NCI-H460 (cell line): ENCODE measurements at regions not wholly inside any gene's neighbourhood (a gene's known extent, or its start where the extent isn't known, plus 50 kb on each side); places are given as distances from the start of the nearest gene placed in this dataset.

Experiments
- DNase-seq: peaks from one replicate; pipeline ENCODE4 v3.0.0-alpha.2; 2016; ENCODE audit warnings: low read depth; ENCODE audit errors: extremely low read depth

DNA sequence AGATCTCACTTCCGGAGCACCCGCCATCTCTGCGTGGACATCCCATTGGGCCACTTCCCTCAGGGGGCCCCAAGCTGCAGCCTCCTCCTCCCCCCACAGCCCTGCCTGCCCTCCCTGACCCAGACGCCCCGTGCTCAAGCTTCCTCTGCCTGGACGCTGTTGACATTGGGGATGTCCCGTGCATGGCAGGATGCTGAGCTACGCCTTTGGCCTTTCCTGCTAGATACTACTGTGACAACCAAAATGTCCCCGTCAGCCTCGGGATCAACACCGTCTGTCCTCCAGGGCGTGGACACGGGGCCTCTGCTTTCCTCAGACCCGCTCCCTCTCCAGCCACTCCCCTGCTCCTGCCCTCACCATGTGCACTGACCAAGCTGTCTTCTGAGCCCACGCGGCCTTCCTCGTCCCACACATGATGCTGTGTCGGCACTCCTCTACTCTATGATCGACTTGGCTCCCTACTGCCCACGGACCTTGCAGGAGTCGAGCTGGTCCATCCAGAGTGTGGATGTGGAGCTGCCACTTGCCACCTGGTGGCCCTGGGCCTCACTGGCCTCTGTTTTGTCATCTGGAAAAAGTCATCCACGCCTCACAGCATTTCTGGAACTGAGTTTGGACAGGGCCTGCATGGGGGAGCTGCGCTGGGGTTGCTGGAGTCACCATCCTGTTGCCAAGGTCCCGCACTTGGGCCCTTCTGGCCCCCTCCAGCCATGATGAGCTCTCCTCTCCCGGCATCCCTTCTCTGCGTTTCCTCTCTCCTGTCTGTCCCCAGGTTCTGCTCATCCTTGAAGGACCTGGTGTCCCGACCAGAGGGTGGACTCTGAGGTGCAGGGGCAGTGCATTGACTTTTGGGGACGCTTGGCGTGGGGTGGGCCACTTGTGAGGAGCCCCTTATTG, 221.7 kb upstream of the CIBAR2 start:
- no peak for DNase-seq

DNA sequence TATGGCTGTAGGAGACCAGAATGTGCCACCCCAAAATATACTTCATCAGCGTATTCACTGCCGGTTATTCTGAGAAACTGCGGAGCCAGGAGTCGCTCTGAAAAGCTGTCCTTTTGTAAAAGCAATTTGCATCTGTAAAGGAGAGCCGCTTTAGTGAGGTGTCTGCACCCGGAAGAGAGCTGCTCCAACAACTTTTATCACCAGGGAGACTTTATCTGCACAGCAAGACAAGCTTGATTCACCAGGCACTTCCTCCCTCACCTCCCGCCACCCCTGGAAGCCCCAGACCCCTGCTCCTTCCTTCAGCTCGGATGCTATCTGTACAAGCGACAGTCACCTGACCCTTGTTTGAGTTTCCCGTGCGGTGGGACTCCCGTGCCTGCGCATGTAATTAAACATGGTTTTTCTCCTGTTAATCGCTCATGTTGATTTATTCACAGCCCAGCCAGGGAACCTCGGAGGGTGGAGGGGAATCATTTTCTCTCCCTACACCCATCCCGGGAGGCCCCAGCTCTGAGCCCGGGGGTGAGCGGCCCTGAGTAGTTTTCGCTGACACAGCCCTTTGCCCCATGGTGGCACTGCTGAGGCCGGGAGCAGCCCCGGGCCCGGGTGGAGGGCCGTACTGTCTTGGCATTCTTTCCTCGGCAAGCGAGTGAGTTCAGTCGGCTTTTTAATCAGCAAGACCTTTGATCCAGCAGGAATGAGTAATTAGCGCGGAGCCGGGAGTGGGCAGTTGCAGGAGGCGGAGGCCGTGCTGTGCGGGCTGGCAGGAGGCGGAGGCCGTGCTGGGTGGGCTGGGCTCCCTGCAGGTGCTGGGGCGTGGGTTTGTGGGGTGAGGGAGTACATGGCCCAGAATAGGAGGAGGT, 222.7 kb upstream of the CIBAR2 start:
- DNase-seq: no peak

- DNase-seq: no peak
These were observed 223.6 kb upstream of the CIBAR2 start for GRCh38 chr16:85335584-85336491.

GRCh38 chr16:85337910-85338637, 225.8 kb upstream of the CIBAR2 start:
- no peak for DNase-seq

- no peak for DNase-seq
These were observed 226.3 kb upstream of the CIBAR2 start for GRCh38 chr16:85338638-85338982.

DNA sequence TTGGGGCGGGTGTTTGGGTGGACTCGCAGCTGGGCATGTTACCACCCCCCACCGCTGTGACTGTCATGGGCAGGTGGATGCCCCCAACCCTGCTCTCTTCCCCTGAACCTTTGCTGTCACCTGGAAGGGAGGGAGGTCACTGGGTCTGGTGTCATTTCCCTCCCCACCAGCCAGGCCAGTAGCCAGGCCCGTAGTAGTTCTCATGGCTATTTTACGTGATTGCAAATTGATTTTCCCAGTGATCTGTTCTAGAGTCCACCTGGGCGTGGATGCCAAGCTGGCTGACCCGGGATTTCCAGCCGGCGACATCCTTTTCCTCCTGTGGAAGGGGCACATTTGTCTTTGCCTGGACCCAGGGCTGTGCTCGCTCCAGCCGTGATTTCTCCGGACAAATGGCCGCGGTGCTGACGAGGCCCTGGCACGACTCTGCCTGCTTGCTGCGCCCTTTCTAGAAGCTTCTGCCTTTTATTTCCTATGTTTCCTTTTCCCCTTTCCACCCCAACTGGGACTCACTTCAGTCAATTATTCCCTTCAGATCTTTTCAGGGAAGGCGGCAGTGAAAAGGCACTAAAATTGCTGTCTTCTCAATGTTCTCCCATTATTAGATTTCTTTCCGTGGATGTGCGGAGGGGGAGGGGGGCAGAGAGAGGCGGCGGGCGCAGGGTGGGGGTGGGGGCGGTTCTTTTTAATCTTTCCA, 226.9 kb upstream of the CIBAR2 start:
- no peak for DNase-seq

GRCh38 chr16:85341972-85342695, 229.9 kb upstream of the CIBAR2 start:
- DNase-seq: no peak

DNA sequence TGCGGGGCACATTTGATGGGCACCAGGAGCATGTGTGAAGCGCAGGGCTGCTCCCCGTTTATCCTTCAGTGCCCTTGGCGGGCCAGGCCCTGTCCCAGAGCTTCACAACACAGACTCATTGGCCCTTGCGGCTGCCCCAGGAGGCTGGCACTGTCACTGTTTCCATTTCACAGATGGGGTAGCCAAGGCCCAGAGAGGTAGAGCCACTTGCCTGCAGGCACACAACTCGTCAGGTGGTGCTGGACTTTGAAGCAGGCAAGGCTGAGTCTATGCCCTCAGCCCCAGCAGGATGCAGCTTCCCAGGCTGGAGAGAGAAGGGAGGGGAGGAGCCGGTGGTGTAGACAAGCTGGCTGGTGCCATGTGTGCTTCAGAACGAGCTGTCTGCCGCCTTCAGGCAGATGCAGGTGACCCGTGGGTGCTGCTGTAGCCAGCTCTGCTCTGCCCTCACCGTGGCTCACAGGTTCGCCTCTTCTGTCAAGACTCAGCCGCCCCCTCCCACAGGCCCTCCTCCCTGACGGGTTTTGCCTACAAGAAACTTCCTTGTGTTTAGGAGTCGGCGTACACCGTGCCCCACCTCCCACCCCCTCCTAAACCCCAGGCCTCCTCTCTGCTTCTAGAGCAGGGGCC, 232.3 kb upstream of the CIBAR2 start:
- no peak for DNase-seq

DNA sequence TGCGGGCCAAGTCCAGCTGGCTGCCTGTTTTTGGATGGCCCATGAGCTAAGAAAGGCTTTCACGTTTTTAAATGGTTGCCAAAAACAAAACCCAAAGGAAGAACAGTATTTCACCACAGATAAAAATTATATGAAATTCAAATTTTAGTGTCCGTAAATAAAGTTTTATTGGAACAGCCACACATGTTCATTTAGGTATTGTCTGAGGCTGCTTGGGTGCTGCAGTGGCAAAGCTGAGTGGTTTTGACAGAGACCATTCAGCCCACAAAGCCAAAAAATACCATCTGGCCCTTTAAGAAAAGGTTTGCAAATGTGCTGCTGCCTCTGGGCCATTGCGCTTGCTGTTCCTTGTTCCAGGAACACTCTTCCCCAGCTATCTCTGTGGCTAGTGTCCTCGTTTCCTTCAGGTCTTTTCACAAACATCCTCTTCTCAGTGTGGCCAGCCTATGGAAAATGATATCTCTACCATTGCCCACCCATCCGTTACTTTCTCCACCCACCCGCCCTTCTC, 232.9 kb upstream of the CIBAR2 start:
- DNase-seq: no peak

DNA sequence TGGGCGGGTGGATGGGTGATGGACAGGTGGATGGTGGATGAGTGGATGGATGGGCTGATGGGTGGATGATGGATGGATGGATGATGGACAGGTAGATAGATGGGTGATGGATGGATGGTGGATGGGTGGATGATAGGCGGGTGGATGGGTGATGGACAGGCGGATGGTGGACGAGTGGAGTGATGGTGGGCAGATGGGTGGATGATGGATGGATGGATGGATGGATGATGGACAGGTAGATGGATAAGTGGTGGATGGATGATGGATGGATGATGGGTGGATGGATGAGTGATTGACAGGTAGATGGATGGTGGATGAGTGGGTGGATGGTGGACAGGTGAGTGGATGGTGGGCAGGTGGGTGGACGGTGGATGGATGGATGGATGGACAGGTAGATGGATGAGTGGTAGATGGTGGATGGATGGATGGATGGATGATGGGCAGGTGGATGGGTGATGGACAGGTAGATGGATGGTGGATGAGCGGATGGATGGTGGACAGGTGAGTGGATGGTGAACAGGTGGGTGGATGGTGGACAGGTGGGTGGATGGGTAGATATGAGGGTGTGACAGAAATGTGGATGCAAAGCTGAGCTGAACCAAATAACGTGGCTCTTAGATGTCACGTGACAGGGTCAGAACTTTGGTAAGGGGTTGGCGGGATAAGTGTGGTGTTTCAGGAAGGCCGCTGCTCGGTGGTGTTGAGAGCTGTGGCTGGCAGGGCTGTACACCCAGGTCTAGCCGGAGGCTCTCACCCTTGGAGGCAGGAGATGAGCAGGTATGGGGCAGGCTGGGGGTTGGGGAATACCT, 234.3 kb upstream of the CIBAR2 start:
- DNase-seq: no peak

- DNase-seq: no peak
These were observed 234.9 kb upstream of the CIBAR2 start for GRCh38 chr16:85347213-85347591.

DNA sequence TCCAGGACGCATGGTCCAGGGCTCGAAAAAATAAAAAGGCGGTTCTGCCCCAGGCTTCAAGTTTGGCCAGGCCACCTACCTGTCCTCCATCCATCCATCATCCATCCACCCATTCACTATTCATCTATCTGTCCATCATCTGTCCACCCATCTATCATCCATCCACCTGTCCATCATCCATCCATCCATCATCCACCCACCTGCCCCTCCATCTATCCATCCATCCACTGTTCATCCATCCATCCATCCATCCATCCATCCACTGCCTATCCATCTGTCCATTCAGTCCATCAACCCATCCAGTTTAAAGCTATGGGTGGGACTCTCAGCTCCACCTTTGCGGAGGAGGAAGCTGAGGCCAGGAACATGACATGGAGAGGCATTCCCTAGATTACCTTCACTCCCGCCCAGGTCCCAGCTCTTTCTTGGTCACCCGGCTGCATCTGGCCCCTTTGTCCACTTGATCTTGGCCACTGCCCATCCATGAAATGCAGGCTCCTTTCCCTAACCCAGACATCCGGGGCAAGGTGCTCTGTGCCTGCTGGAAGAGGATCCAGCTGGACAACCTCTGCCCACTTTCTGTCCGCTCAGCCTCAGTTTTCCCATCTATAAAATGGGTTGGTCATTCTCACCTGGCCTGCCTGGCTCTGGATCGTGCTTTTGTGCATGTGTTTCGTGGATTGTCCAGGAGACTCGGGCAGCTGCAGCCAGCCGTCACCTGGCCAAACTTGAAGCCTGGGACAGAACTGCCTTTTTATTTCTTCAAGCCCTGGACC, 236.0 kb upstream of the CIBAR2 start:
- DNase-seq: no peak

GRCh38 chr16:85348911-85349334, 236.7 kb upstream of the CIBAR2 start:
- no peak for DNase-seq

GRCh38 chr16:85349365-85350145, 237.3 kb upstream of the CIBAR2 start:
- no peak for DNase-seq

- no peak for DNase-seq
These were observed 238.0 kb upstream of the CIBAR2 start for GRCh38 chr16:85350146-85350728.
